LNCaP clone FGC (cell line): ENCODE measurements at regions not wholly inside any gene's neighbourhood (a gene's known extent, or its start where the extent isn't known, plus 50 kb on each side); places are given as distances from the start of the nearest gene placed in this dataset.

ENCODE experiments used
- DNase-seq: peaks from one replicate; pipeline ENCODE4 v3.0.0-alpha.2; 2011; ENCODE audit warnings: low read depth
- H3K4me3 ChIP-seq: 2 replicates; pipeline ENCODE4 v1.5.1; 2011; ENCODE audit warnings: mild to moderate bottlenecking, low read depth, low read length, control low read depth
- TF ChIP-seq, protein P1 (sequence below): IDR thresholded peaks from 2 replicates; pipeline ENCODE4 v1.5.1; 2012; ENCODE audit warnings: mild to moderate bottlenecking; ENCODE audit not compliant: control insufficient read depth, insufficient read depth; ENCODE audit errors: extremely low read depth

DNA sequence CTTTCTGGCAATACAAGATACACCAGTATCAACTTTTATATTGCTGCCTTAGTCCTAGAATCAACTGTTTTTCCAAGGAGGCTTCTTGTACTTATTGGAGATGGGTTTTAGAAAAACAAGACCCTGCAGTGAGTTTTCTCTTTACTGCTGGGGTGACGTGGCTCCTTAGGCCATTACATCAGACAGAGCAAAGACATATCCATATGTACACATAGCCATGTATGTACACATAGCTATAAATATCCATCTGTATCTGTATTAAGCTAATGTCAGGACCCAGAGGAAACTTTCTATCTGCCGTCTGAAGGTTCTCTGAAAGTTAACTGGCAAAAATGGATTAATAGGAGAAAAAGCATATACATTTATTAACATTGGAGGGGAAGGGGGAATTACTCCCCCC, 607.4 kb downstream of the POM121L12 start:
- TF ChIP-seq, protein P1, sequence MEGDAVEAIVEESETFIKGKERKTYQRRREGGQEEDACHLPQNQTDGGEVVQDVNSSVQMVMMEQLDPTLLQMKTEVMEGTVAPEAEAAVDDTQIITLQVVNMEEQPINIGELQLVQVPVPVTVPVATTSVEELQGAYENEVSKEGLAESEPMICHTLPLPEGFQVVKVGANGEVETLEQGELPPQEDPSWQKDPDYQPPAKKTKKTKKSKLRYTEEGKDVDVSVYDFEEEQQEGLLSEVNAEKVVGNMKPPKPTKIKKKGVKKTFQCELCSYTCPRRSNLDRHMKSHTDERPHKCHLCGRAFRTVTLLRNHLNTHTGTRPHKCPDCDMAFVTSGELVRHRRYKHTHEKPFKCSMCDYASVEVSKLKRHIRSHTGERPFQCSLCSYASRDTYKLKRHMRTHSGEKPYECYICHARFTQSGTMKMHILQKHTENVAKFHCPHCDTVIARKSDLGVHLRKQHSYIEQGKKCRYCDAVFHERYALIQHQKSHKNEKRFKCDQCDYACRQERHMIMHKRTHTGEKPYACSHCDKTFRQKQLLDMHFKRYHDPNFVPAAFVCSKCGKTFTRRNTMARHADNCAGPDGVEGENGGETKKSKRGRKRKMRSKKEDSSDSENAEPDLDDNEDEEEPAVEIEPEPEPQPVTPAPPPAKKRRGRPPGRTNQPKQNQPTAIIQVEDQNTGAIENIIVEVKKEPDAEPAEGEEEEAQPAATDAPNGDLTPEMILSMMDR, result no peak
- DNase-seq, result no peak
- no peak overlapping the region for H3K4me3 ChIP-seq

DNA sequence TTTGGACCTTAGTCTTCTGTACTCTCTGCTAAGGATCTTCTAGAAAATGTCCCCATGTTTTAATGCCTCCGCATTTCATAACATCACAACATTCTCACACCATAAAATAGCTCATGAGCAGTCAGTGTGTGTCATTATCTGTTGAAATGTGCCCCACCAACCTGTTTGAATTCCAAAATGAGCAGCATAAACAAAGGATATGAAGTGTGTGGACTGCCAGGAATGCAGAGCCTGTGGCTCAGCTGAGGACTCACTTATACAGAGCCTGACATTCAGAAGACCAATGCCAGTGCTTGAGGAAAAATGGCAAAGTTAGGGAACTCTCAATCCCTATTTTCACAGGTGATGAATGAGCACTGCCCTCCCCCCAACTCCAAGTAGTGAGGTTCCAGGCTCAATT, 621.4 kb downstream of the POM121L12 start:
- no peak overlapping the region for H3K4me3 ChIP-seq
- DNase-seq, result no peak
- TF ChIP-seq, protein P1, result no peak

DNA sequence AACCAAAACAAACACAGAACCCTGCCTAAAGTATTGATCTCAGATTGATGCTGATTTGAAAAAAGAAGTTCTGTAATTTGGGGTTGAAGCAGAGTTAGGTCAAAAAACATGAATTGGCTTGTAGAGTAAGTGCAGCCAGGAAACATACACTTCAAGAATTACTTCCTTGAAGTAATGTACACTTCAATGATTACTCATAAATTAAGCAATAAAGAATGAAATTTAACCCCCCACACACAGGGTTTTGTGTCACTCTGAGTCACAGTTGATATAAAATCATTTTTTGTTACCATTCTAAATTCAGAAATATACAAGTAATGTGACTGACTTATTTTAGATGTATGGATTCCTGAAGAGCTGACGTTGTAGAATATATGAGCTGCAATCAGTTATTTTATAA, 622.2 kb downstream of the POM121L12 start:
- DNase-seq, result no peak

DNA sequence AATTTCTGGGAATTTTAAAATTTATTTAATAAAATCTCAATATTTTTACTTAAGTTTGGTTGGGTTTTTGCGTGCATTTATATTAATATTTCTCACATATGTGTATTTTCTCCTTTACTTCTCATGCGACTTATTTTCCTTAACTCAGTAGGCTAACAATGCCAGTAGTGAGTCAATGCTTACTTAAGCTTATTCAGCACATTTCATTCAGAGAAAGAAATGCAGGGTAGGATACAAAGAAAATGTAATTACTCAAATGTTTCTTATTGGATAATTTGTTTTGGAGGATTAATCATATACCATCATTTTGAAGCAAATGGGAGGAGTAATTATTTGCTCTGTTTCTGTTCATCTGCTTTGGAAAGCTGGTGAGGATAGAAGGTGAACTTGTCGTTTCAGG, 623.5 kb downstream of the POM121L12 start:
- TF ChIP-seq, protein P1, result no peak
- DNase-seq, result no peak
- no peak overlapping the region for H3K4me3 ChIP-seq

More for the DNA sequence above, 622.2 kb downstream of the POM121L12 start:
- no peak overlapping the region for H3K4me3 ChIP-seq
- TF ChIP-seq, protein P1, result no peak

DNA sequence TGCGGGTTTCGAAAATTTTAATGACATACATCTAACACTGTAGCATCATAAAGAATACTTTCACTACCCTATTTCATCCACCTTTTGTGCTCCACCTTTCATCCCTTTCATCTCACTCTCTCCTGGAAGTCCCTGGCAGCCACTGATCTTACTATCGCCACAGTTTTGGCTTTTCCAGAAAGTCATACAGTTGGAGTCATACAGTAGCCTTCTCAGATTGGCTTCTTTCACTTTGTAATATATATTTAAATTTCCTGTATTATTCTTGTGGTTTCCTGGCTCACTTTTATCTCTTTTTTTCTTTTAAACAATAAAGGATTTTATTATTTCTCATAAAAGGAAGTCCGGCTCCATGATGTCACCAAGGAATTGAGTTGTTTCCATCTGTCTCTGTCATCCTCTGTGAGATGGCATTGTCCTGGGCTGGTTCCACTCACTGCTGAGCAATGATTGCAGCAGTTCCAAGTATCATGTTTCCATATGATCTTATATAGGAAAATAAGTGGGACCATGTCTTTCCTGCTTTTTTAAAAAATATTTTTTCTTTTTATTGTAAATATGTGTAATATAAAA, 626.3 kb downstream of the POM121L12 start:
- no peak for DNase-seq
- TF ChIP-seq, protein P1, result no peak
- no peak overlapping the region for H3K4me3 ChIP-seq

DNA sequence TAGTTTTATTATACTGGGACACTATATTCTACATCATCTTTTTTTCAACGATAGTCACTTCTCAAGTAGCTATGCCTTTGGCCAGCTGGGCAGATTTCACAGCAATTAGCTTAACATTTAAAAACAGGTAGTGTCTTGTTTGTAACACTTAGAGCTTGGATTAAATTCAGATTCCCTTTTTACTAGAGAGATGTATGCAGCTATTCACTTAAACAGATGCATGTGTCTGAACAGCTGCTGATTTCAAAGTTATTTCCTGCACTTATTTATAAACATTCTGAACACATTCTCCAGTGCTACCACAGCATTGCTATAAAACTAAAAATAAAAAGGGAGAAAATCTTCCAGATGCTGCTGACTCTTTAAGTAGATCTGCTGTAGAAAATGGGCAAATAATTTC, 637.2 kb downstream of the POM121L12 start:
- H3K4me3 ChIP-seq, result no peak overlapping the region
- TF ChIP-seq, protein P1, result no peak
- no peak for DNase-seq

DNA sequence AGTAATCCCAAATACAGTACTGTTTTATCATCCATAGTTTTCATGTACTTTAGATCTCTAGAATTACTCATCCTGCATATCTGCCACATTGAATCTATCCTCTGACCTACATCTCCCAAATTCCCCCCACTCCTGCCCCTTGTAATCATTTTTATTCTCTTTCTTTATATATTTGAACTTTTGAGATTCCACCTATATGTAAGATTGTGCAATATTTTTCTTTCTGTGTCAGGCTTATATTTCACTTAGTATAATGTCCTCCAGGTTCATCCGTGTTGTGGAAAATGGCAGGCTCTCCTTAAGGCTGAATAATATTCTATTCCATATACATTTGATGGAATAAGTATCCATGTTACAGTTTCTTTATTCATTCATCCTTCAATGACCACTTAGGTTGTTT, 640.4 kb downstream of the POM121L12 start:
- DNase-seq, result no peak
- TF ChIP-seq, protein P1, result no peak
- H3K4me3 ChIP-seq, result no peak overlapping the region
